Esophagus muscularis mucosa (tissue), 4 donors: ENCODE measurements at regions not wholly inside any gene's neighbourhood (a gene's known extent, or its start where the extent isn't known, plus 50 kb on each side); places are given as distances from the start of the nearest gene placed in this dataset.

Experiments used
- EP300 ChIP-seq: sonication (generic); formaldehyde crosslinking; IDR thresholded peaks from one replicate; pipeline ENCODE4 v1.6.1; 2017; ENCODE audit warnings: antibody characterized with exemption
- POLR2A ChIP-seq: fragments of 450-650 bp; IDR thresholded peaks from one replicate; pipeline ENCODE4 v1.6.1; 2017; ENCODE audit warnings: antibody characterized with exemption, moderate library complexity, mild to moderate bottlenecking, low read depth
- POLR2AphosphoS5 ChIP-seq, 2 donors: sonication (generic); formaldehyde crosslinking; IDR thresholded peaks; one replicate each; pipeline ENCODE4 v1.6.1; 2017; ENCODE audit warnings: antibody characterized with exemption in 2 of 2
- TF ChIP-seq, protein P1 (sequence below), 3 experiments: fragments of 200-600 bp in 2 of 3; fragments of 450-650 bp in 1 of 3; sonication (generic) in 2 of 3; IDR thresholded peaks; one replicate each; pipeline ENCODE4 v1.5.1; 2017 to 2019; ENCODE audit warnings: antibody characterized with exemption in 3 of 3, mild to moderate bottlenecking in 2 of 3, moderate library complexity in 1 of 3

DNA sequence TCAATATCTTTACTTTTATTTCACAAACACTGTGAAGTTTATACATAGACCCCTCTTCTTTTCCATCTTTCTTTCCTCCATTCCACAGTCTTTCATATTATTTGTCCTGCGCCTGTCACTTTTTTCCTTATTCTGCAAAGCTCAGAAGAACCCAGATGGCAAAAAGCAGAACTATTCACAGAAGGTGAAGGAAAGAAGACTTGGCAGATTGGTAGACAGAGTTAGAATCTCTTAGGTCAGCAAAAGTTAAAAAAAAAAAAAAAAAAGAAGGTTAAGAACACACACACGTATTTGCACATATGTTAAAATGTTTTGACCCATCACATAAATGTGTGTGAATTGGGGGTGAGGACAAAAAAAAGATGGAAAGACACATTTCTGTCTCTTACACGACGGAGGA is 50.3 kb upstream of the ABCC9 start:
- TF ChIP-seq EP300, result no peak
- TF ChIP-seq, protein P1, sequence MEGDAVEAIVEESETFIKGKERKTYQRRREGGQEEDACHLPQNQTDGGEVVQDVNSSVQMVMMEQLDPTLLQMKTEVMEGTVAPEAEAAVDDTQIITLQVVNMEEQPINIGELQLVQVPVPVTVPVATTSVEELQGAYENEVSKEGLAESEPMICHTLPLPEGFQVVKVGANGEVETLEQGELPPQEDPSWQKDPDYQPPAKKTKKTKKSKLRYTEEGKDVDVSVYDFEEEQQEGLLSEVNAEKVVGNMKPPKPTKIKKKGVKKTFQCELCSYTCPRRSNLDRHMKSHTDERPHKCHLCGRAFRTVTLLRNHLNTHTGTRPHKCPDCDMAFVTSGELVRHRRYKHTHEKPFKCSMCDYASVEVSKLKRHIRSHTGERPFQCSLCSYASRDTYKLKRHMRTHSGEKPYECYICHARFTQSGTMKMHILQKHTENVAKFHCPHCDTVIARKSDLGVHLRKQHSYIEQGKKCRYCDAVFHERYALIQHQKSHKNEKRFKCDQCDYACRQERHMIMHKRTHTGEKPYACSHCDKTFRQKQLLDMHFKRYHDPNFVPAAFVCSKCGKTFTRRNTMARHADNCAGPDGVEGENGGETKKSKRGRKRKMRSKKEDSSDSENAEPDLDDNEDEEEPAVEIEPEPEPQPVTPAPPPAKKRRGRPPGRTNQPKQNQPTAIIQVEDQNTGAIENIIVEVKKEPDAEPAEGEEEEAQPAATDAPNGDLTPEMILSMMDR (IDR thresholded peaks at IDR 0.05), result no peak
- TF ChIP-seq POLR2A, result no peak
- no peak for TF ChIP-seq POLR2AphosphoS5 (IDR thresholded peaks at IDR 0.05)
